ENCODE measurements at regions not wholly inside any gene's neighbourhood (a gene's known extent, or its start where the extent isn't known, plus 50 kb on each side); places are given as distances from the start of the nearest gene placed in this dataset.

GRCh38 chr6:53975941-53976615 is 135.2 kb upstream of the MLIP start:
- Histone ChIP-seq H3K27me3 (replicated peaks in 1 of 4; ENCODE audit: control insufficient read depth in 3 of 4, extremely low read depth in 1 of 4, insufficient read depth in 3 of 4, low read length in 3 of 4) (no peaks in the 10 kb centered on the region), H3K4me1 (replicated peaks in 1 of 4; ENCODE audit: control insufficient read depth in 3 of 4, insufficient read depth in 4 of 4, low read length in 3 of 4) (peaks cover 0 to 2% (median 0%) of the 10 kb centered on the region in 4 experiments; a peak in 2 of 7 replicates), H4K5ac (ENCODE audit: insufficient read length, low read depth, low read length) (no peak overlapping the region), H2BK20ac (ENCODE audit: low read length) (no peak overlapping the region), H3K36me3 (ENCODE audit: control insufficient read depth in 2 of 4, insufficient read depth in 4 of 4, low read length in 3 of 4) (no peaks in the 10 kb centered on the region), H4K8ac (ENCODE audit: extremely low read depth, insufficient read depth, low read length) (no peak overlapping the region), H3K4ac (replicated peaks; ENCODE audit: insufficient read length, low read depth, low read length) (no peak overlapping the region), H3K23me2 (ENCODE audit: low read depth, low read length) (no peaks in the 10 kb centered on the region), H3K23ac (ENCODE audit: insufficient read length) (no peak overlapping the region), H2BK12ac (ENCODE audit: low read depth, low read length) (no peak overlapping the region), H2AFZ (ENCODE audit: low read length) (no peak overlapping the region), H4K20me1 (replicated peaks in 1 of 2; ENCODE audit: control insufficient read depth in 1 of 2, insufficient read depth in 2 of 2, low read length in 2 of 2) (no peaks in the 10 kb centered on the region), H2BK15ac (ENCODE audit: low read length) (no peak overlapping the region), H3K9ac (replicated peaks in 1 of 4; ENCODE audit: extremely low read depth in 1 of 4, low read depth in 3 of 4, low read length in 3 of 4) (no peak overlapping the region), H3K79me2 (ENCODE audit: control insufficient read depth in 1 of 2, insufficient read depth in 2 of 2, low read length in 2 of 2) (no peaks in the 10 kb centered on the region), H3K4me3 (ENCODE audit: extremely low read depth in 1 of 4, insufficient read depth in 2 of 4, low read depth in 3 of 4, low read length in 4 of 4) (no peak overlapping the region), H3K4me2 (ENCODE audit: insufficient read depth in 1 of 2, low read depth in 2 of 2, low read length in 2 of 2) (no peak overlapping the region), H3K14ac (ENCODE audit: insufficient read length) (no peak overlapping the region), H3K18ac (ENCODE audit: extremely low read depth, low read length) (no peak overlapping the region), H2BK5ac (ENCODE audit: low read depth, low read length) (no peak overlapping the region), H3K27ac (ENCODE audit: low read depth, low read length) (no peak overlapping the region), H3K9me3 (ENCODE audit: insufficient read depth in 2 of 2, low read depth in 1 of 2, low read length in 1 of 2) (no peaks in the 10 kb centered on the region), H2BK120ac (replicated peaks; ENCODE audit: low read depth, low read length) (no peak overlapping the region), H3K56ac (replicated peaks; ENCODE audit: insufficient read length, low read depth, low read length) (no peak overlapping the region), H3K79me1 (ENCODE audit: low read depth, low read length) (no peaks in the 10 kb centered on the region), H4K91ac (replicated peaks; ENCODE audit: insufficient read length, low read length) (no peak overlapping the region), H2AK5ac (ENCODE audit: low read depth, low read length) (no peak overlapping the region)
- FAIRE-seq (no peak), DNase-seq (ENCODE audit: low read depth in 1 of 2, low spot score in 2 of 2) (no peak)
- ChIA-PET CTCF (ENCODE audit: partially characterized antibody) (interaction anchor here (0.6 to 2.9 kb wide), 5 partner anchors 10 to 310 kb away, joined by 3 to 12 read pairs (median 3); no protein-coding TSS in a partner anchor), POLR2A (ENCODE audit: partially characterized antibody) (no interaction called here)
- TF ChIP-seq EGR1 (IDR thresholded peaks at IDR 0.05; ENCODE audit: borderline replicate concordance, low read depth, low read length), result no peak
- no peak for TF ChIP-seq BRCA1 (IDR thresholded peaks at IDR 0.05; ENCODE audit: low read depth, low read length)
- no peak for TF ChIP-seq RAD21 (IDR thresholded peaks at IDR 0.05 in 1 of 2, conservative IDR thresholded peaks at IDR 0.05 in 1 of 2; ENCODE audit: low read depth in 2 of 2, low read length in 2 of 2)
- no peak for TF ChIP-seq SP4 (IDR thresholded peaks at IDR 0.05; ENCODE audit: low read length)
- no peak for TF ChIP-seq GABPA (IDR thresholded peaks at IDR 0.05; ENCODE audit: borderline replicate concordance, insufficient read depth, low read length)
- TF ChIP-seq POU5F1 (IDR thresholded peaks at IDR 0.05; ENCODE audit: low read depth, low read length), result no peak
- no peak for TF ChIP-seq ATF2 (IDR thresholded peaks at IDR 0.05; ENCODE audit: low read length)
- no peak for TF ChIP-seq MAFK (IDR thresholded peaks at IDR 0.05; ENCODE audit: low read depth, low read length)
- no peak for TF ChIP-seq EP300 (IDR thresholded peaks at IDR 0.05; ENCODE audit: borderline replicate concordance in 1 of 2, low read depth in 2 of 2, low read length in 2 of 2)
- 91% methylated on average over 3 of the region's 3 CpGs; no CpG with 5 or more reads in 1 of the 2 experiments for WGBS, 2 experiments (ENCODE audit: extremely low coverage in 1 of 2, insufficient coverage in 1 of 2, insufficient read length in 1 of 2, insufficient replicate concordance in 2 of 2, low coverage in 1 of 2, low lambda C conversion rate in 2 of 2, missing lambda C conversion rate in 1 of 2)

Data from H1 (cell line).